ENCODE measurements at regions not wholly inside any gene's neighbourhood (a gene's known extent, or its start where the extent isn't known, plus 50 kb on each side); places are given as distances from the start of the nearest gene placed in this dataset.

DNA sequence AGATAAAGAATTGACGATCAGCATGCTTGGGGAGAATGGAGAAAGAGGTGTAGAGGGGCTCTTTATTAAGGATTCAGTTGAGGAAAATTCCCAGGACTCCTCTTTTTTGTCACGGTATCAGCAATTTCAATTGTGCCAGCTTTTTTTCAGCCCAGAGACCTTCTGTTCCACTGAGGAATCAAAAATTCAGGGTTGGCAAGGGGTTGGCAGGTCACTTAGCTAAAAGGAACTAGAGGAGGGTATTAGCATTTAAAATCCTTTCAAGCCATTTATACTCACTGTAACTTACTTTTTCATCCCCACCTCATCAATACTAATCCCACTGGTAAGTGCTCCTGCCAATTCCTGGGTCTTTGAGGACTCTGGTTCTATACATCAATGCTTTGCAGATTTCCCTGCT lies 757.5 kb upstream of the COBL start:
- Histone ChIP-seq H3K36me3 (no peaks in the 10 kb centered on the region), H3K9me3 (no peaks in the 10 kb centered on the region)
- intact Hi-C loops (cut with DNase I) = no loop called here

DNA sequence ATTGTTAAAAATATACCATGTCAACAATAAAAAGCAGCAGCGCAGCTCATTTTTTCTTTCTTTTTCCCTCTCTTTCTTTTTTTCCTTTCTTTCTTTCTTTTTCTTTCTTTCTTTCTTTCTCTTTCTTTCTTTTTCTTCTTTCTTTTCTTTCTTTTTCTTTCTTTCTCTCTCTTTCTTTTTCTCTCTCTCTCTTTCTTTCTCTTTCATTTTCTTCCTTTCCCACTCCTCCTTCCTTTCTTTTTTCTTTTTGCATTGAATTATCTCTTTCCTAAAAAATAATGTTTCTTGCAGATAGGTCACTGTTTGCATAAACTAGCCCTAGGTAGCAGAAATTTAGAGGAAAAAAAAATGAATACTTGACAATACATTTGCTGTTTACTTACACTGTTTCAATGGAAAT lies 755.1 kb upstream of the COBL start:
- Histone ChIP-seq H3K9me3 (no peaks in the 10 kb centered on the region), H3K4me1 (no peaks in the 10 kb centered on the region), H3K27ac (replicated peaks in 1 of 4) (no peak overlapping the region), H3K36me3 (no peaks in the 10 kb centered on the region), H3K4me3 (no peak overlapping the region), H3K27me3 (no peaks in the 10 kb centered on the region)
- TF ChIP-seq POLR2A (IDR thresholded peaks at IDR 0.05; ENCODE audit: low read depth) (no peak), EP300 (IDR thresholded peaks at IDR 0.05) (no peak), POLR2AphosphoS5 (IDR thresholded peaks at IDR 0.05) (no peak)
- TF ChIP-seq, protein P1, sequence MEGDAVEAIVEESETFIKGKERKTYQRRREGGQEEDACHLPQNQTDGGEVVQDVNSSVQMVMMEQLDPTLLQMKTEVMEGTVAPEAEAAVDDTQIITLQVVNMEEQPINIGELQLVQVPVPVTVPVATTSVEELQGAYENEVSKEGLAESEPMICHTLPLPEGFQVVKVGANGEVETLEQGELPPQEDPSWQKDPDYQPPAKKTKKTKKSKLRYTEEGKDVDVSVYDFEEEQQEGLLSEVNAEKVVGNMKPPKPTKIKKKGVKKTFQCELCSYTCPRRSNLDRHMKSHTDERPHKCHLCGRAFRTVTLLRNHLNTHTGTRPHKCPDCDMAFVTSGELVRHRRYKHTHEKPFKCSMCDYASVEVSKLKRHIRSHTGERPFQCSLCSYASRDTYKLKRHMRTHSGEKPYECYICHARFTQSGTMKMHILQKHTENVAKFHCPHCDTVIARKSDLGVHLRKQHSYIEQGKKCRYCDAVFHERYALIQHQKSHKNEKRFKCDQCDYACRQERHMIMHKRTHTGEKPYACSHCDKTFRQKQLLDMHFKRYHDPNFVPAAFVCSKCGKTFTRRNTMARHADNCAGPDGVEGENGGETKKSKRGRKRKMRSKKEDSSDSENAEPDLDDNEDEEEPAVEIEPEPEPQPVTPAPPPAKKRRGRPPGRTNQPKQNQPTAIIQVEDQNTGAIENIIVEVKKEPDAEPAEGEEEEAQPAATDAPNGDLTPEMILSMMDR (IDR thresholded peaks at IDR 0.05) = no peak
- DNase-seq (ENCODE audit: extremely low spot score) = no peak
- whole genome bisulfite sequencing = 49% methylated on average over 1 of the region's 1 CpG
- intact Hi-C loops (cut with DNase I) = no loop called here

More for the DNA sequence above, 757.5 kb upstream of the COBL start:
- H3K27me3 ChIP-seq = no peaks in the 10 kb centered on the region
- no peak overlapping the region for H3K27ac ChIP-seq (replicated peaks in 1 of 4)
- TF ChIP-seq POLR2A (IDR thresholded peaks at IDR 0.05; ENCODE audit: low read depth) (no peak), POLR2AphosphoS5 (IDR thresholded peaks at IDR 0.05) (no peak), EP300 (IDR thresholded peaks at IDR 0.05) (no peak)
- TF ChIP-seq, protein P1 (IDR thresholded peaks at IDR 0.05) = no peak
- H3K4me1 ChIP-seq = no peaks in the 10 kb centered on the region
- no peak for DNase-seq (ENCODE audit: extremely low spot score)
- WGBS = 82% methylated on average over 2 of the region's 2 CpGs
- H3K4me3 ChIP-seq = no peak overlapping the region

DNA sequence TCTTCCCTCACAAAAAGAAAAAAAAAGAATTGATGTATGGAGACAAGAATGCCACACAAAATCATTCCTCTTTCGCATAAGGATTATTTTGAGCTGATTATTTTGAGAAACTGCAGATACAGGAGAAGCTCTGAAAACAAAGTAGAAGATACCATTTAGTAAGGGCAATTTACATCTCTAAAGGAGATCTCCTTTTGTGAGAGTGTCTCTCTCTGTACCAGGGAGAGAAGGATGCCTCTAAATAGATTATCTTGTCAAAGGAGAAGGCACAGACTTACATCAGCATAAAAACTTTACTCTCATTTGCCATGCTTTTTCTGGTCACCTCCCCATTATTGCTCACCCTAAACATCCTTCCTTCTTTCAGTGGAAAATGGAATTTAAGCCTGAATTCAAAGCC lies 747.9 kb upstream of the COBL start:
- 70% methylated on average over 1 of the region's 1 CpG for WGBS

DNA sequence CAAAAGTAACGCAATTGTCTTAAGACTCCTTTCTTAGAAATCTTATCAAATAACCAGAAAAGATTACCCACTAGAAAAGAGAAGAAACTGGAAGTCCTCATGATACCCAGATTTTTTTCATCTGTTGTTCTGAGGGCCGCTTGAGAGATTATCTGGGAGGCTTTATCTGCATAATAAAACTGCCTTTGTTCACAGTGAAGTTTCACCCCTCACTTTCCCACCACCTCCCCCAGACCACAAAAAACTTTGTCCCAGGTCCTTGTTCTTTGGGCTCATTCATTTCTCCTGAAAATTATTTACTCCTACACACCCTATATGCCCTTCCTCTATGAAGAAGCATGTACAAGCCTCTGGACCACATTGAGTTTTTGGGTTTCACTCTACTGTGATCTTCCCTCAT lies 745.1 kb upstream of the COBL start:
- H3K36me3 ChIP-seq = no peaks in the 10 kb centered on the region
- TF ChIP-seq, protein P1 (IDR thresholded peaks at IDR 0.05) = no peak
- TF ChIP-seq POLR2A (IDR thresholded peaks at IDR 0.05; ENCODE audit: low read depth) (no peak), EP300 (IDR thresholded peaks at IDR 0.05) (no peak), POLR2AphosphoS5 (IDR thresholded peaks at IDR 0.05) (no peak)
- intact Hi-C loops (cut with DNase I) = no loop called here
- DNase-seq (ENCODE audit: extremely low spot score) = no peak
- no peaks in the 10 kb centered on the region for H3K27me3 ChIP-seq
- WGBS = 87% methylated on average over 2 of the region's 2 CpGs
- no peaks in the 10 kb centered on the region for H3K9me3 ChIP-seq
- no peaks in the 10 kb centered on the region for H3K4me1 ChIP-seq
- no peak overlapping the region for H3K27ac ChIP-seq (replicated peaks in 1 of 4)
- no peak overlapping the region for H3K4me3 ChIP-seq

More for the DNA sequence above, 747.9 kb upstream of the COBL start:
- DNase-seq (ENCODE audit: extremely low spot score) = no peak
- no peaks in the 10 kb centered on the region for H3K27me3 ChIP-seq
- H3K4me1 ChIP-seq = no peaks in the 10 kb centered on the region
- H3K36me3 ChIP-seq = no peaks in the 10 kb centered on the region
- TF ChIP-seq, protein P1 (IDR thresholded peaks at IDR 0.05) = no peak
- no peak for TF ChIP-seq EP300 (IDR thresholded peaks at IDR 0.05)
- no peak for TF ChIP-seq POLR2AphosphoS5 (IDR thresholded peaks at IDR 0.05)
- intact Hi-C loops (cut with DNase I) = no loop called here
- H3K27ac ChIP-seq (replicated peaks in 1 of 4) = no peak overlapping the region
- H3K4me3 ChIP-seq = no peak overlapping the region
- H3K9me3 ChIP-seq = no peaks in the 10 kb centered on the region

DNA sequence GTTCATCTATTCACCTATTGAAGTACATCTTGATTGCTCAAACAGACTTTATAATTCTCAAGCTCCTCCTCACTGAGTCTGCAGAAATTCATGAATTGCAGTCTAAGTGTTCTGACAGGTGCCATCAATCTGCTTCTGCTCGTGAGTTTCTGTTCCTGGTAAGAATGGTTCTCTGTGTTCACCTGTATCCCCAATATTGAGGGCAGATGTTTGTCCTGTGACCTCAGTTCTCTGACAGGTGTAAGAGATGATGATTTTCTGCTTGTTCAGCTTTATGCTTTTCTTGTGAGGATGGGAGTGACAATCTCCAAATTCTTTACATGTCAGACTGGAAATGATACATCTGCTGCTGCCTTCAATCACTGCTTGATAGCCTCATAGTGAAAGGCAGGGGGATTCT lies 736.9 kb upstream of the COBL start:
- TF ChIP-seq POLR2A (IDR thresholded peaks at IDR 0.05; ENCODE audit: low read depth) (no peak), POLR2AphosphoS5 (IDR thresholded peaks at IDR 0.05) (no peak), EP300 (IDR thresholded peaks at IDR 0.05) (no peak)
- TF ChIP-seq, protein P1 (IDR thresholded peaks at IDR 0.05) = no peak
- intact Hi-C loops (cut with DNase I) = no loop called here

More for the DNA sequence above, 736.9 kb upstream of the COBL start:
- H3K4me1 ChIP-seq = no peaks in the 10 kb centered on the region
- H3K4me3 ChIP-seq = no peak overlapping the region
- H3K27ac ChIP-seq (replicated peaks in 1 of 4) = no peak overlapping the region
- no peaks in the 10 kb centered on the region for H3K27me3 ChIP-seq
- no peak for DNase-seq (ENCODE audit: extremely low spot score)
- 24% methylated on average over 1 of the region's 1 CpG for WGBS
- no peaks in the 10 kb centered on the region for H3K9me3 ChIP-seq
- H3K36me3 ChIP-seq = no peaks in the 10 kb centered on the region
